ENCODE measurements at regions not wholly inside any gene's neighbourhood (a gene's known extent, or its start where the extent isn't known, plus 50 kb on each side); places are given as distances from the start of the nearest gene placed in this dataset.

GRCh38 chr5:6926491-6927038, 213.3 kb downstream of the TENT4A start:
- no peak for DNase-seq

- no peak for DNase-seq
Measured at GRCh38 chr5:6936031-6936430, 222.8 kb downstream of the TENT4A start.

- DNase-seq, result no peak
Measured at GRCh38 chr5:6937677-6938076, 224.4 kb downstream of the TENT4A start.

- no peak for DNase-seq
Measured at GRCh38 chr5:6941631-6942030, 228.4 kb downstream of the TENT4A start.

- DNase-seq, result no peak
Measured at GRCh38 chr5:6943197-6944112, 230.2 kb downstream of the TENT4A start.

- DNase-seq, result no peak
Measured at GRCh38 chr5:6948562-6948961, 235.3 kb downstream of the TENT4A start.

GRCh38 chr5:6949230-6949629, 236.0 kb downstream of the TENT4A start:
- no peak for DNase-seq

GRCh38 chr5:6950250-6950649, 237.0 kb downstream of the TENT4A start:
- DNase-seq, result no peak

GRCh38 chr5:6950860-6951259, 237.6 kb downstream of the TENT4A start:
- DNase-seq, result no peak

GRCh38 chr5:6961123-6961522, 247.9 kb downstream of the TENT4A start:
- no peak for DNase-seq

GRCh38 chr5:6961837-6962635, 248.8 kb downstream of the TENT4A start:
- DNase-seq, result no peak

GRCh38 chr5:6976971-6977370, 263.7 kb downstream of the TENT4A start:
- DNase-seq, result no peak

GRCh38 chr5:6979061-6979460, 265.8 kb downstream of the TENT4A start:
- no peak for DNase-seq

- no peak for DNase-seq
Measured at GRCh38 chr5:6989230-6989629, 276.0 kb downstream of the TENT4A start.

- no peak for DNase-seq
Measured at GRCh38 chr5:6994097-6994496, 280.9 kb downstream of the TENT4A start.

- no peak for DNase-seq
Measured at GRCh38 chr5:6995115-6995514, 281.9 kb downstream of the TENT4A start.

GRCh38 chr5:7000310-7000709, 287.1 kb downstream of the TENT4A start:
- DNase-seq, result no peak

GRCh38 chr5:7010591-7010990, 297.4 kb downstream of the TENT4A start:
- no peak for DNase-seq

GRCh38 chr5:7012057-7012456, 298.8 kb downstream of the TENT4A start:
- no peak for DNase-seq

GRCh38 chr5:7014611-7015010, 301.4 kb downstream of the TENT4A start:
- no peak for DNase-seq

GRCh38 chr5:7015586-7016256, 302.5 kb downstream of the TENT4A start:
- no peak for DNase-seq

GRCh38 chr5:7016999-7017747, 303.9 kb downstream of the TENT4A start:
- no peak for DNase-seq

All from fibroblast of skin of right quadriceps (primary cell).